ENCODE measurements at regions not wholly inside any gene's neighbourhood (a gene's known extent, or its start where the extent isn't known, plus 50 kb on each side); places are given as distances from the start of the nearest gene placed in this dataset.

GRCh38 chr11:27934830-27935145 is 173.2 kb downstream of the KIF18A start:
- CTCF ChIA-PET = no interaction called here
- BruUV-seq (replicated peaks) = no TSS peak
- POLR2A ChIA-PET = interaction anchor here (1.0 kb wide), 1 partner anchor 12 kb away, joined by 3 read pairs; no protein-coding TSS in a partner anchor
- Mint-ChIP-seq H3K27me3 (ENCODE audit: insufficient read depth, unreplicated experiment) (no peaks in the 10 kb centered on the region), H3K4me1 (ENCODE audit: low read depth, unreplicated experiment) (no peaks in the 10 kb centered on the region), H3K27ac (ENCODE audit: unreplicated experiment) (peak overlapping the region; percentile 11), H3K9me3 (ENCODE audit: unreplicated experiment) (no peaks in the 10 kb centered on the region), H3K4me3 (ENCODE audit: unreplicated experiment) (no peak overlapping the region), H3K36me3 (ENCODE audit: insufficient read depth, unreplicated experiment) (no peaks in the 10 kb centered on the region)
- H3K36me3 ChIP-seq (ENCODE audit: control insufficient read depth, insufficient read depth, low read length) = no peaks in the 10 kb centered on the region
- DNase-seq = peak in 1 of 2 experiments; percentile 32
- no peaks in the 10 kb centered on the region for H3K27me3 ChIP-seq (replicated peaks; ENCODE audit: control insufficient read depth, insufficient read depth, low read length)
- no peak overlapping the region for H3K4me3 ChIP-seq (ENCODE audit: low read depth, low read length)
- TF ChIP-seq, protein P1, sequence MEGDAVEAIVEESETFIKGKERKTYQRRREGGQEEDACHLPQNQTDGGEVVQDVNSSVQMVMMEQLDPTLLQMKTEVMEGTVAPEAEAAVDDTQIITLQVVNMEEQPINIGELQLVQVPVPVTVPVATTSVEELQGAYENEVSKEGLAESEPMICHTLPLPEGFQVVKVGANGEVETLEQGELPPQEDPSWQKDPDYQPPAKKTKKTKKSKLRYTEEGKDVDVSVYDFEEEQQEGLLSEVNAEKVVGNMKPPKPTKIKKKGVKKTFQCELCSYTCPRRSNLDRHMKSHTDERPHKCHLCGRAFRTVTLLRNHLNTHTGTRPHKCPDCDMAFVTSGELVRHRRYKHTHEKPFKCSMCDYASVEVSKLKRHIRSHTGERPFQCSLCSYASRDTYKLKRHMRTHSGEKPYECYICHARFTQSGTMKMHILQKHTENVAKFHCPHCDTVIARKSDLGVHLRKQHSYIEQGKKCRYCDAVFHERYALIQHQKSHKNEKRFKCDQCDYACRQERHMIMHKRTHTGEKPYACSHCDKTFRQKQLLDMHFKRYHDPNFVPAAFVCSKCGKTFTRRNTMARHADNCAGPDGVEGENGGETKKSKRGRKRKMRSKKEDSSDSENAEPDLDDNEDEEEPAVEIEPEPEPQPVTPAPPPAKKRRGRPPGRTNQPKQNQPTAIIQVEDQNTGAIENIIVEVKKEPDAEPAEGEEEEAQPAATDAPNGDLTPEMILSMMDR (IDR thresholded peaks at IDR 0.05; ENCODE audit: insufficient read depth in 1 of 2, low read depth in 1 of 2, low read length in 1 of 2, severe bottlenecking in 1 of 2, unreplicated experiment in 1 of 2) = no peak
- intact Hi-C loops (cut with micrococcal nuclease; ENCODE audit: unreplicated experiment) = loop anchor here (2.0 kb wide), 1 partner anchor 50 kb away; no protein-coding TSS in a partner anchor
- H3K4me1 ChIP-seq = peaks cover 11% of the 10 kb centered on the region
- H3K9me3 ChIP-seq = 0 out of 2 replicates have a peak, but pooled peaks cover 4% of the 10 kb centered on the region

GRCh38 chr11:27933992-27934829 is 173.7 kb downstream of the KIF18A start:
- BruUV-seq (replicated peaks) = no TSS peak
- Mint-ChIP-seq H3K27ac (ENCODE audit: unreplicated experiment) (peak overlapping the region; percentile 11), H3K36me3 (ENCODE audit: insufficient read depth, unreplicated experiment) (no peaks in the 10 kb centered on the region), H3K4me1 (ENCODE audit: low read depth, unreplicated experiment) (no peaks in the 10 kb centered on the region), H3K9me3 (ENCODE audit: unreplicated experiment) (no peaks in the 10 kb centered on the region), H3K27me3 (ENCODE audit: insufficient read depth, unreplicated experiment) (no peaks in the 10 kb centered on the region), H3K4me3 (ENCODE audit: unreplicated experiment) (no peak overlapping the region)
- Histone ChIP-seq H3K36me3 (ENCODE audit: control insufficient read depth, insufficient read depth, low read length) (no peaks in the 10 kb centered on the region), H3K9me3 (0 out of 2 replicates have a peak, but pooled peaks cover 4% of the 10 kb centered on the region), H3K4me3 (ENCODE audit: low read depth, low read length) (no peak overlapping the region), H3K27me3 (replicated peaks; ENCODE audit: control insufficient read depth, insufficient read depth, low read length) (no peaks in the 10 kb centered on the region), H3K4me1 (peaks cover 11% of the 10 kb centered on the region)
- no peak for DNase-seq
- ChIA-PET CTCF (no interaction called here), POLR2A (no interaction called here)
- TF ChIP-seq, protein P1 (IDR thresholded peaks at IDR 0.05; ENCODE audit: insufficient read depth in 1 of 2, low read depth in 1 of 2, low read length in 1 of 2, severe bottlenecking in 1 of 2, unreplicated experiment in 1 of 2) = no peak
- intact Hi-C loops (cut with micrococcal nuclease; ENCODE audit: unreplicated experiment) = loop anchor here (2.0 kb wide), 1 partner anchor 51 kb away; no protein-coding TSS in a partner anchor

- Histone ChIP-seq H3K4me1 (peaks cover 11% of the 10 kb centered on the region), H3K36me3 (ENCODE audit: control insufficient read depth, insufficient read depth, low read length) (no peaks in the 10 kb centered on the region), H3K27me3 (replicated peaks; ENCODE audit: control insufficient read depth, insufficient read depth, low read length) (no peaks in the 10 kb centered on the region), H3K9me3 (no peaks in the 10 kb centered on the region), H3K4me3 (ENCODE audit: low read depth, low read length) (no peak overlapping the region)
- BruUV-seq (replicated peaks) = no TSS peak
- DNase-seq = no peak
- Mint-ChIP-seq H3K27ac (ENCODE audit: unreplicated experiment) (no peak overlapping the region), H3K36me3 (ENCODE audit: insufficient read depth, unreplicated experiment) (no peaks in the 10 kb centered on the region), H3K4me3 (ENCODE audit: unreplicated experiment) (no peak overlapping the region), H3K9me3 (ENCODE audit: unreplicated experiment) (no peaks in the 10 kb centered on the region), H3K4me1 (ENCODE audit: low read depth, unreplicated experiment) (no peaks in the 10 kb centered on the region), H3K27me3 (ENCODE audit: insufficient read depth, unreplicated experiment) (no peaks in the 10 kb centered on the region)
- intact Hi-C loops (cut with micrococcal nuclease; ENCODE audit: unreplicated experiment) = no loop called here
- CTCF ChIA-PET = no interaction called here
- POLR2A ChIA-PET = no interaction called here
- TF ChIP-seq, protein P1 (IDR thresholded peaks at IDR 0.05; ENCODE audit: insufficient read depth in 1 of 2, low read depth in 1 of 2, low read length in 1 of 2, severe bottlenecking in 1 of 2, unreplicated experiment in 1 of 2) = no peak
Measured at GRCh38 chr11:27931770-27932169, 176.2 kb downstream of the KIF18A start.
